Endodermal cell (in vitro differentiated cells): ENCODE measurements at regions not wholly inside any gene's neighbourhood (a gene's known extent, or its start where the extent isn't known, plus 50 kb on each side); places are given as distances from the start of the nearest gene placed in this dataset.

Source experiments
- DNase-seq: peaks from one replicate; pipeline ENCODE4 v3.0.0-alpha.2; 2017
- H3K27ac ChIP-seq: 2 replicates; pipeline ENCODE4 v1.5.1; 2013; ENCODE audit warnings: mild to moderate bottlenecking, low read depth, low read length, moderate library complexity
- H3K27me3 ChIP-seq: 2 replicates; pipeline ENCODE4 v1.6.1; 2013; ENCODE audit warnings: mild to moderate bottlenecking, low read length, moderate library complexity; ENCODE audit not compliant: insufficient read depth, control insufficient read depth, poor library complexity, severe bottlenecking
- H3K36me3 ChIP-seq: 2 replicates; pipeline ENCODE4 v1.7.0; 2013; ENCODE audit warnings: mild to moderate bottlenecking, low read length, moderate library complexity; ENCODE audit not compliant: control insufficient read depth, insufficient read depth
- H3K4me1 ChIP-seq: one replicate; pipeline ENCODE4 v1.7.0; 2013; ENCODE audit warnings: low read length; ENCODE audit not compliant: control insufficient read depth, insufficient read depth
- H3K4me3 ChIP-seq: 2 replicates; pipeline ENCODE4 v1.5.1; 2013; ENCODE audit warnings: mild to moderate bottlenecking, low read length, moderate library complexity
- H3K9ac ChIP-seq: 2 replicates; pipeline ENCODE4 v1.6.1; 2013; ENCODE audit warnings: mild to moderate bottlenecking, low read length, moderate library complexity; ENCODE audit not compliant: poor library complexity, severe bottlenecking; ENCODE audit errors: extremely low read depth
- H3K9me3 ChIP-seq: 2 replicates; pipeline ENCODE4 v1.6.1; 2013; ENCODE audit warnings: mild to moderate bottlenecking, low read length, moderate library complexity; ENCODE audit not compliant: control insufficient read depth
- H3K27ac Mint-ChIP-seq: 2 replicates; pipeline ENCODE4 v1.8.0; 2020; ENCODE audit warnings: mixed read lengths
- H3K27me3 Mint-ChIP-seq: 2 replicates; pipeline ENCODE4 v1.8.0; 2021; ENCODE audit warnings: mild to moderate bottlenecking, mixed read lengths; ENCODE audit not compliant: insufficient read depth
- H3K36me3 Mint-ChIP-seq: 2 replicates; pipeline ENCODE4 v1.8.0; 2020; ENCODE audit warnings: low read depth, mixed read lengths
- H3K4me1 Mint-ChIP-seq: 2 replicates; pipeline ENCODE4 v1.8.0; 2020; ENCODE audit warnings: mixed read lengths
- H3K4me3 Mint-ChIP-seq: 2 replicates; pipeline ENCODE4 v1.8.0; 2020; ENCODE audit warnings: mild to moderate bottlenecking, moderate library complexity, mixed read lengths
- H3K9me3 Mint-ChIP-seq: 2 replicates; pipeline ENCODE4 v1.8.0; 2020; ENCODE audit warnings: mild to moderate bottlenecking, mixed read lengths
- CTCF ChIP-seq: fragments of 200-600 bp; sonication (generic); conservative IDR thresholded peaks from 2 replicates; pipeline ENCODE4 v1.5.0; 2021; ENCODE audit warnings: antibody characterized with exemption, mild to moderate bottlenecking
- WGBS, 2 experiments: methylation state at CpG; one replicate each; pipeline versions ENCODE4 v1.1.5 to v1.1.7; 2013; ENCODE audit warnings: missing lambda C conversion rate in 2 of 2, mixed read lengths in 1 of 2; ENCODE audit not compliant: insufficient coverage in 1 of 2, insufficient read length in 1 of 2; 5-methylcytosine and 5-hydroxymethylcytosine counted together

GRCh38 chr5:159393854-159394274 lies 63.6 kb upstream of the IL12B start:
- H3K9me3 ChIP-seq, result peaks cover 8% of the 10 kb centered on the region
- H3K4me1 ChIP-seq, result no peaks in the 10 kb centered on the region
- no peak for TF ChIP-seq CTCF
- Mint-ChIP-seq H3K27ac (no peak overlapping the region), H3K4me3 (no peak overlapping the region), H3K9me3 (no peaks in the 10 kb centered on the region), H3K4me1 (peaks cover 13% of the 10 kb centered on the region), H3K27me3 (no peaks in the 10 kb centered on the region), H3K36me3 (no peaks in the 10 kb centered on the region)
- no peak overlapping the region for H3K27ac ChIP-seq
- no peaks in the 10 kb centered on the region for H3K27me3 ChIP-seq
- no peaks in the 10 kb centered on the region for H3K36me3 ChIP-seq
- no peak overlapping the region for H3K9ac ChIP-seq
- no peak overlapping the region for H3K4me3 ChIP-seq
- peak; percentile 43 for DNase-seq
- WGBS, 2 experiments, result 14 to 64% methylated on average over 1 to 5 of the region's 5 CpGs

- Mint-ChIP-seq H3K27ac (no peak overlapping the region), H3K4me3 (no peak overlapping the region), H3K27me3 (no peaks in the 10 kb centered on the region), H3K9me3 (no peaks in the 10 kb centered on the region), H3K36me3 (no peaks in the 10 kb centered on the region), H3K4me1 (peaks cover 13% of the 10 kb centered on the region)
- DNase-seq, result no peak
- H3K27me3 ChIP-seq, result no peaks in the 10 kb centered on the region
- H3K27ac ChIP-seq, result no peak overlapping the region
- no peak for TF ChIP-seq CTCF
- H3K4me3 ChIP-seq, result no peak overlapping the region
- no peak overlapping the region for H3K9ac ChIP-seq
- peaks cover 8% of the 10 kb centered on the region for H3K9me3 ChIP-seq
- WGBS, 2 experiments, result 97 to 100% methylated on average over 1 to 3 of the region's 3 CpGs
- no peaks in the 10 kb centered on the region for H3K36me3 ChIP-seq
- no peaks in the 10 kb centered on the region for H3K4me1 ChIP-seq
Observed at GRCh38 chr5:159395202-159395601, 64.9 kb upstream of the IL12B start.

- Mint-ChIP-seq H3K27ac (no peak overlapping the region), H3K4me1 (peaks cover 10% of the 10 kb centered on the region), H3K4me3 (no peak overlapping the region), H3K9me3 (no peaks in the 10 kb centered on the region), H3K27me3 (no peaks in the 10 kb centered on the region), H3K36me3 (no peaks in the 10 kb centered on the region)
- H3K9me3 ChIP-seq, result no peaks in the 10 kb centered on the region
- no peak for TF ChIP-seq CTCF
- no peaks in the 10 kb centered on the region for H3K36me3 ChIP-seq
- no peak overlapping the region for H3K27ac ChIP-seq
- H3K4me1 ChIP-seq, result no peaks in the 10 kb centered on the region
- WGBS, 2 experiments, result 89 to 100% methylated on average over 1 to 3 of the region's 3 CpGs
- H3K4me3 ChIP-seq, result no peak overlapping the region
- DNase-seq, result no peak
- H3K27me3 ChIP-seq, result no peaks in the 10 kb centered on the region
- no peak overlapping the region for H3K9ac ChIP-seq
Observed at GRCh38 chr5:159398936-159399335, 68.6 kb upstream of the IL12B start.
